CD14-positive monocyte (primary cell): ENCODE measurements at regions not wholly inside any gene's neighbourhood (a gene's known extent, or its start where the extent isn't known, plus 50 kb on each side); places are given as distances from the start of the nearest gene placed in this dataset.
"Not testable (repeated sequence)": the region's sequence is repeated elsewhere in the genome, so short reads cannot be mapped to it uniquely, and the experiment has no call there.

Experiments used
- DNase-seq, 3 donors: peaks; one replicate each; pipeline ENCODE4 v3.0.0-alpha.2; 2011 to 2022
- H2AFZ ChIP-seq: 2 replicates; pipeline ENCODE4 v1.6.0; 2012; ENCODE audit warnings: mild to moderate bottlenecking, low read depth, low read length, inconsistent platforms; ENCODE audit not compliant: insufficient read depth, poor library complexity, severe bottlenecking
- H3K27ac ChIP-seq, 2 donors: 1 replicate in 1 of 2; 2 replicates in 1 of 2; pipeline ENCODE4 v1.5.1; 2012 to 2013; ENCODE audit warnings: low read length in 2 of 2, control low read depth in 1 of 2, inconsistent platforms in 1 of 2, low read depth in 1 of 2, mild to moderate bottlenecking in 1 of 2
- H3K27me3 ChIP-seq, 2 donors: one replicate each; pipeline versions ENCODE4 v1.6.0 to v1.6.1; 2011 to 2013; ENCODE audit warnings: low read length in 2 of 2; ENCODE audit not compliant: control insufficient read depth in 2 of 2, insufficient read depth in 2 of 2
- H3K36me3 ChIP-seq, 2 donors: replicated peaks in 1 of 2; 1 replicate in 1 of 2; 2 replicates in 1 of 2; pipeline versions ENCODE4 v1.5.1 to v1.6.1; 2012 to 2013; ENCODE audit warnings: low read length in 2 of 2, control low read depth in 1 of 2, inconsistent platforms in 1 of 2, mild to moderate bottlenecking in 1 of 2; ENCODE audit not compliant: insufficient read depth in 2 of 2, control insufficient read depth in 1 of 2
- H3K4me1 ChIP-seq, 2 donors: 1 replicate in 1 of 2; 2 replicates in 1 of 2; pipeline versions ENCODE4 v1.5.1 to v1.6.1; 2012 to 2013; ENCODE audit warnings: low read length in 2 of 2, control low read depth in 1 of 2, inconsistent platforms in 1 of 2, mild to moderate bottlenecking in 1 of 2, moderate library complexity in 1 of 2; ENCODE audit not compliant: insufficient read depth in 2 of 2, control insufficient read depth in 1 of 2
- H3K4me2 ChIP-seq: replicated peaks from 2 replicates; pipeline ENCODE3; 2012; ENCODE audit warnings: low read length, moderate library complexity, mild to moderate bottlenecking; ENCODE audit not compliant: poor library complexity, severe bottlenecking; ENCODE audit errors: extremely low read depth
- H3K4me3 ChIP-seq, 3 experiments: fragments of 200-600 bp in 1 of 3; sonication (generic) in 1 of 3; replicated peaks in 1 of 3; 1 replicate in 2 of 3; 2 replicates in 1 of 3; pipeline ENCODE4 v1.5.1; 2011 to 2013; ENCODE audit warnings: low read length in 3 of 3, mild to moderate bottlenecking in 3 of 3, control low read depth in 2 of 3, low read depth in 2 of 3, inconsistent platforms in 1 of 3, moderate library complexity in 1 of 3
- H3K79me2 ChIP-seq: 2 replicates; pipeline ENCODE4 v1.6.0; 2012; ENCODE audit warnings: mild to moderate bottlenecking, control low read depth, inconsistent platforms, low read length, moderate library complexity; ENCODE audit not compliant: insufficient read depth
- H3K9ac ChIP-seq: 2 replicates; pipeline ENCODE4 v1.6.0; 2017; ENCODE audit warnings: low read length, mild to moderate bottlenecking; ENCODE audit not compliant: insufficient read depth, poor library complexity, severe bottlenecking
- H3K9me3 ChIP-seq, 2 donors: replicated peaks in 1 of 2; 1 replicate in 1 of 2; 2 replicates in 1 of 2; pipeline versions ENCODE4 v1.5.1 to v1.6.1; 2012 to 2013; ENCODE audit warnings: low read length in 2 of 2, control low read depth in 1 of 2; ENCODE audit not compliant: control insufficient read depth in 1 of 2, insufficient read depth in 1 of 2
- H4K20me1 ChIP-seq: 2 replicates; pipeline ENCODE4 v1.6.0; 2012; ENCODE audit warnings: mild to moderate bottlenecking, low read length, control low read depth, moderate library complexity; ENCODE audit not compliant: insufficient read depth
- H3K27ac Mint-ChIP-seq, 7 donors: one replicate each; pipeline ENCODE4 v1.8.0; 2020; ENCODE audit warnings: mild to moderate bottlenecking in 7 of 7, mixed read lengths in 7 of 7, moderate library complexity in 6 of 7, inconsistent platforms in 2 of 7
- H3K27me3 Mint-ChIP-seq, 3 donors: one replicate each; pipeline ENCODE4 v1.8.0; 2021 to 2022; ENCODE audit warnings: low read depth in 3 of 3, mild to moderate bottlenecking in 3 of 3, mixed read lengths in 3 of 3, moderate library complexity in 3 of 3, inconsistent platforms in 1 of 3
- H3K36me3 Mint-ChIP-seq, 2 donors: one replicate each; pipeline ENCODE4 v1.8.0; 2020; ENCODE audit warnings: mixed read lengths in 2 of 2, inconsistent platforms in 1 of 2, mild to moderate bottlenecking in 1 of 2
- H3K4me1 Mint-ChIP-seq: one replicate; pipeline ENCODE4 v1.8.0; 2020; ENCODE audit warnings: mild to moderate bottlenecking, mixed read lengths
- H3K4me3 Mint-ChIP-seq, 2 donors: one replicate each; pipeline ENCODE4 v1.8.0; 2020; ENCODE audit warnings: mild to moderate bottlenecking in 2 of 2, mixed read lengths in 2 of 2, moderate library complexity in 1 of 2
- H3K9me3 Mint-ChIP-seq, 7 donors: one replicate each; pipeline ENCODE4 v1.8.0; 2020 to 2022; ENCODE audit warnings: mixed read lengths in 7 of 7, mild to moderate bottlenecking in 6 of 7, moderate library complexity in 6 of 7, inconsistent platforms in 2 of 7
- CTCF ChIP-seq: fragments of 200-600 bp; IDR thresholded peaks from one replicate; pipeline ENCODE4 v1.8.0; 2022; ENCODE audit warnings: antibody characterized with exemption, mild to moderate bottlenecking
- WGBS: methylation state at CpG from one replicate; pipeline ENCODE4 v1.1.5; 2013; ENCODE audit warnings: missing lambda C conversion rate; ENCODE audit not compliant: insufficient coverage; 5-methylcytosine and 5-hydroxymethylcytosine counted together
- intact Hi-C, 2 donors: fragments of 100-400 bp; cut with micrococcal nuclease; formaldehyde crosslinking; loops; one replicate each; pipeline versions ENCODE4 v1.15.0 to v1.15.1; 2023

- no peaks in the 10 kb centered on the region for H3K9me3 ChIP-seq
- H3K27me3 ChIP-seq = no peaks in the 10 kb centered on the region
- no peaks in the 10 kb centered on the region for H3K4me1 ChIP-seq
- no peak overlapping the region for H2AFZ ChIP-seq
- Mint-ChIP-seq H3K27me3 (peaks cover 0 to 2% (median 2%) of the 10 kb centered on the region in 3 donors), H3K4me3 (no peak overlapping the region), H3K9me3 (peaks cover 0 to 3% (median 0%) of the 10 kb centered on the region in 7 donors), H3K36me3 (no peaks in the 10 kb centered on the region), H3K4me1 (no peaks in the 10 kb centered on the region), H3K27ac (no peak overlapping the region)
- H3K27ac ChIP-seq = no peak overlapping the region
- TF ChIP-seq CTCF = no peak
- H3K36me3 ChIP-seq = no peaks in the 10 kb centered on the region
- no peaks in the 10 kb centered on the region for H3K79me2 ChIP-seq
- H3K4me3 ChIP-seq = no peak overlapping the region
- H4K20me1 ChIP-seq = no peaks in the 10 kb centered on the region
- WGBS = 100% methylated on average over 2 of the region's 3 CpGs
- no peak for DNase-seq
- intact Hi-C loops = no loop called here
- H3K4me2 ChIP-seq = no peak overlapping the region
- no peak overlapping the region for H3K9ac ChIP-seq
Observed at GRCh38 chr4:4645743-4646142, 103.9 kb upstream of the STX18 start.

GRCh38 chr4:4644277-4644676, 102.4 kb upstream of the STX18 start:
- H3K27ac Mint-ChIP-seq, intact Hi-C loops: not testable (repeated sequence)

GRCh38 chr4:4643743-4644142, 101.9 kb upstream of the STX18 start:
- H3K27ac Mint-ChIP-seq, H3K79me2 ChIP-seq, H3K4me1 ChIP-seq, H3K27ac ChIP-seq, H2AFZ ChIP-seq, H3K4me2 ChIP-seq, H3K9me3 Mint-ChIP-seq, H3K27me3 Mint-ChIP-seq, H3K9me3 ChIP-seq, H3K4me3 Mint-ChIP-seq, H3K36me3 ChIP-seq, H3K36me3 Mint-ChIP-seq, H3K9ac ChIP-seq, H3K27me3 ChIP-seq, intact Hi-C loops, H4K20me1 ChIP-seq, DNase-seq, H3K4me3 ChIP-seq, H3K4me1 Mint-ChIP-seq: not testable (repeated sequence)
- WGBS = 98% methylated on average over 4 of the region's 6 CpGs

More at GRCh38 chr4:4644277-4644676, 102.4 kb upstream of the STX18 start:
- H3K4me1 ChIP-seq, H3K27me3 Mint-ChIP-seq, H3K36me3 ChIP-seq, H3K79me2 ChIP-seq, H2AFZ ChIP-seq, H3K9me3 ChIP-seq, H3K4me1 Mint-ChIP-seq, H3K4me2 ChIP-seq, H3K9me3 Mint-ChIP-seq, H3K27ac ChIP-seq, H3K4me3 Mint-ChIP-seq, H3K27me3 ChIP-seq, H3K4me3 ChIP-seq, H3K9ac ChIP-seq, H3K36me3 Mint-ChIP-seq, H4K20me1 ChIP-seq, DNase-seq: not testable (repeated sequence)
- WGBS = 100% methylated on average over 3 of the region's 5 CpGs
